CD14-positive monocyte (primary cell): ENCODE measurements at regions not wholly inside any gene's neighbourhood (a gene's known extent, or its start where the extent isn't known, plus 50 kb on each side); places are given as distances from the start of the nearest gene placed in this dataset.

Source experiments
- DNase-seq, 3 donors: peaks; one replicate each; pipeline ENCODE4 v3.0.0-alpha.2; 2011 to 2022
- H2AFZ ChIP-seq: 2 replicates; pipeline ENCODE4 v1.6.0; 2012; ENCODE audit warnings: mild to moderate bottlenecking, low read depth, low read length, inconsistent platforms; ENCODE audit not compliant: insufficient read depth, poor library complexity, severe bottlenecking
- H3K27ac ChIP-seq, 2 donors: 1 replicate in 1 of 2; 2 replicates in 1 of 2; pipeline ENCODE4 v1.5.1; 2012 to 2013; ENCODE audit warnings: low read length in 2 of 2, control low read depth in 1 of 2, inconsistent platforms in 1 of 2, low read depth in 1 of 2, mild to moderate bottlenecking in 1 of 2
- H3K27me3 ChIP-seq, 2 donors: one replicate each; pipeline versions ENCODE4 v1.6.0 to v1.6.1; 2011 to 2013; ENCODE audit warnings: low read length in 2 of 2; ENCODE audit not compliant: control insufficient read depth in 2 of 2, insufficient read depth in 2 of 2
- H3K36me3 ChIP-seq, 2 donors: replicated peaks in 1 of 2; 1 replicate in 1 of 2; 2 replicates in 1 of 2; pipeline versions ENCODE4 v1.5.1 to v1.6.1; 2012 to 2013; ENCODE audit warnings: low read length in 2 of 2, control low read depth in 1 of 2, inconsistent platforms in 1 of 2, mild to moderate bottlenecking in 1 of 2; ENCODE audit not compliant: insufficient read depth in 2 of 2, control insufficient read depth in 1 of 2
- H3K4me1 ChIP-seq, 2 donors: 1 replicate in 1 of 2; 2 replicates in 1 of 2; pipeline versions ENCODE4 v1.5.1 to v1.6.1; 2012 to 2013; ENCODE audit warnings: low read length in 2 of 2, control low read depth in 1 of 2, inconsistent platforms in 1 of 2, mild to moderate bottlenecking in 1 of 2, moderate library complexity in 1 of 2; ENCODE audit not compliant: insufficient read depth in 2 of 2, control insufficient read depth in 1 of 2
- H3K4me2 ChIP-seq: replicated peaks from 2 replicates; pipeline ENCODE3; 2012; ENCODE audit warnings: low read length, moderate library complexity, mild to moderate bottlenecking; ENCODE audit not compliant: poor library complexity, severe bottlenecking; ENCODE audit errors: extremely low read depth
- H3K4me3 ChIP-seq, 3 experiments: fragments of 200-600 bp in 1 of 3; sonication (generic) in 1 of 3; replicated peaks in 1 of 3; 1 replicate in 2 of 3; 2 replicates in 1 of 3; pipeline ENCODE4 v1.5.1; 2011 to 2013; ENCODE audit warnings: low read length in 3 of 3, mild to moderate bottlenecking in 3 of 3, control low read depth in 2 of 3, low read depth in 2 of 3, inconsistent platforms in 1 of 3, moderate library complexity in 1 of 3
- H3K79me2 ChIP-seq: 2 replicates; pipeline ENCODE4 v1.6.0; 2012; ENCODE audit warnings: mild to moderate bottlenecking, control low read depth, inconsistent platforms, low read length, moderate library complexity; ENCODE audit not compliant: insufficient read depth
- H3K9ac ChIP-seq: 2 replicates; pipeline ENCODE4 v1.6.0; 2017; ENCODE audit warnings: low read length, mild to moderate bottlenecking; ENCODE audit not compliant: insufficient read depth, poor library complexity, severe bottlenecking
- H3K9me3 ChIP-seq, 2 donors: replicated peaks in 1 of 2; 1 replicate in 1 of 2; 2 replicates in 1 of 2; pipeline versions ENCODE4 v1.5.1 to v1.6.1; 2012 to 2013; ENCODE audit warnings: low read length in 2 of 2, control low read depth in 1 of 2; ENCODE audit not compliant: control insufficient read depth in 1 of 2, insufficient read depth in 1 of 2
- H4K20me1 ChIP-seq: 2 replicates; pipeline ENCODE4 v1.6.0; 2012; ENCODE audit warnings: mild to moderate bottlenecking, low read length, control low read depth, moderate library complexity; ENCODE audit not compliant: insufficient read depth
- H3K27ac Mint-ChIP-seq, 7 donors: one replicate each; pipeline ENCODE4 v1.8.0; 2020; ENCODE audit warnings: mild to moderate bottlenecking in 7 of 7, mixed read lengths in 7 of 7, moderate library complexity in 6 of 7, inconsistent platforms in 2 of 7
- H3K27me3 Mint-ChIP-seq, 3 donors: one replicate each; pipeline ENCODE4 v1.8.0; 2021 to 2022; ENCODE audit warnings: low read depth in 3 of 3, mild to moderate bottlenecking in 3 of 3, mixed read lengths in 3 of 3, moderate library complexity in 3 of 3, inconsistent platforms in 1 of 3
- H3K36me3 Mint-ChIP-seq, 2 donors: one replicate each; pipeline ENCODE4 v1.8.0; 2020; ENCODE audit warnings: mixed read lengths in 2 of 2, inconsistent platforms in 1 of 2, mild to moderate bottlenecking in 1 of 2
- H3K4me1 Mint-ChIP-seq: one replicate; pipeline ENCODE4 v1.8.0; 2020; ENCODE audit warnings: mild to moderate bottlenecking, mixed read lengths
- H3K4me3 Mint-ChIP-seq, 2 donors: one replicate each; pipeline ENCODE4 v1.8.0; 2020; ENCODE audit warnings: mild to moderate bottlenecking in 2 of 2, mixed read lengths in 2 of 2, moderate library complexity in 1 of 2
- H3K9me3 Mint-ChIP-seq, 7 donors: one replicate each; pipeline ENCODE4 v1.8.0; 2020 to 2022; ENCODE audit warnings: mixed read lengths in 7 of 7, mild to moderate bottlenecking in 6 of 7, moderate library complexity in 6 of 7, inconsistent platforms in 2 of 7
- CTCF ChIP-seq: fragments of 200-600 bp; IDR thresholded peaks from one replicate; pipeline ENCODE4 v1.8.0; 2022; ENCODE audit warnings: antibody characterized with exemption, mild to moderate bottlenecking
- WGBS: methylation state at CpG from one replicate; pipeline ENCODE4 v1.1.5; 2013; ENCODE audit warnings: missing lambda C conversion rate; ENCODE audit not compliant: insufficient coverage; 5-methylcytosine and 5-hydroxymethylcytosine counted together
- intact Hi-C, 2 donors: fragments of 100-400 bp; cut with micrococcal nuclease; formaldehyde crosslinking; loops; one replicate each; pipeline versions ENCODE4 v1.15.0 to v1.15.1; 2023

- Histone ChIP-seq H2AFZ (no peak overlapping the region), H3K4me3 (no peak overlapping the region), H3K9me3 (no peaks in the 10 kb centered on the region), H3K36me3 (no peaks in the 10 kb centered on the region), H3K4me1 (no peaks in the 10 kb centered on the region), H3K9ac (no peak overlapping the region), H4K20me1 (no peaks in the 10 kb centered on the region), H3K4me2 (no peak overlapping the region), H3K27ac (no peak overlapping the region), H3K27me3 (no peaks in the 10 kb centered on the region), H3K79me2 (no peaks in the 10 kb centered on the region)
- intact Hi-C loops, result no loop called here
- H3K27me3 Mint-ChIP-seq, result no peaks in the 10 kb centered on the region
- no peak for TF ChIP-seq CTCF
- no peak overlapping the region for H3K27ac Mint-ChIP-seq
- peaks cover under 1% of the 10 kb centered on the region for H3K4me1 Mint-ChIP-seq
- no peak overlapping the region for H3K4me3 Mint-ChIP-seq
- DNase-seq, result no peak
- no CpG with 5 or more reads among the region's 2 CpGs for WGBS
- H3K36me3 Mint-ChIP-seq, result no peaks in the 10 kb centered on the region
- peaks cover 0 to 11% (median 0%) of the 10 kb centered on the region in 7 donors for H3K9me3 Mint-ChIP-seq
Measured at GRCh38 chr6:14305624-14306023, 188.1 kb downstream of the CD83 start.

- Mint-ChIP-seq H3K4me1 (peaks cover 6% of the 10 kb centered on the region), H3K4me3 (no peak overlapping the region), H3K27ac (no peak overlapping the region), H3K36me3 (no peaks in the 10 kb centered on the region), H3K27me3 (no peaks in the 10 kb centered on the region), H3K9me3 (peaks cover 0 to 9% (median 0%) of the 10 kb centered on the region in 7 donors)
- Histone ChIP-seq H3K27ac (no peak overlapping the region), H3K36me3 (no peaks in the 10 kb centered on the region), H3K4me3 (no peak overlapping the region), H3K4me2 (no peak overlapping the region), H3K4me1 (no peaks in the 10 kb centered on the region), H3K9ac (no peak overlapping the region), H4K20me1 (no peaks in the 10 kb centered on the region), H3K27me3 (no peaks in the 10 kb centered on the region), H2AFZ (no peak overlapping the region), H3K9me3 (no peaks in the 10 kb centered on the region), H3K79me2 (no peaks in the 10 kb centered on the region)
- WGBS, result 96% methylated on average over 6 of the region's 11 CpGs
- intact Hi-C loops, result no loop called here
- DNase-seq, result no peak
- no peak for TF ChIP-seq CTCF
Measured at GRCh38 chr6:14306151-14306906, 188.8 kb downstream of the CD83 start.
